GM12891 (cell line): ENCODE measurements at regions not wholly inside any gene's neighbourhood (a gene's known extent, or its start where the extent isn't known, plus 50 kb on each side); places are given as distances from the start of the nearest gene placed in this dataset.
A peak's percentile ranks its signal among the peaks of the same experiment; 100 is the strongest.
"Not testable (repeated sequence)": the region's sequence is repeated elsewhere in the genome, so short reads cannot be mapped to it uniquely, and the experiment has no call there.

Source experiments
- DNase-seq: peaks from one replicate; pipeline ENCODE4 v3.0.0; 2011; ENCODE audit warnings: low spot score; ENCODE audit not compliant: insufficient read length
- FAIRE-seq: peaks from 2 replicates; lab custom pipeline; 2011; peaks lifted over from hg19 to GRCh38; lab: Jason Lieb, UNC
- PAX5 ChIP-seq: IDR thresholded peaks from 2 replicates; pipeline ENCODE4 v1.6.1; 2011; ENCODE audit warnings: low read length, moderate library complexity, mild to moderate bottlenecking; ENCODE audit not compliant: insufficient read depth, severe bottlenecking
- POLR2A ChIP-seq: IDR thresholded peaks from 2 replicates; pipeline ENCODE4 v1.6.1; 2011; ENCODE audit warnings: low read depth, low read length, control low read depth
- POLR2AphosphoS5 ChIP-seq: IDR thresholded peaks from 2 replicates; pipeline ENCODE4 v1.6.1; 2011; ENCODE audit warnings: low read depth, low read length, control low read depth
- POU2F2 ChIP-seq: IDR thresholded peaks from 2 replicates; pipeline ENCODE4 v1.6.1; 2011; ENCODE audit warnings: low read depth, mild to moderate bottlenecking, control low read depth, low read length, moderate library complexity
- SPI1 ChIP-seq: IDR thresholded peaks from 2 replicates; pipeline ENCODE4 v1.6.1; 2011; ENCODE audit warnings: low read depth, low read length, control low read depth
- TAF1 ChIP-seq: IDR thresholded peaks from 2 replicates; pipeline ENCODE4 v1.6.1; 2011; ENCODE audit warnings: low read depth, low read length, control low read depth

- no peak for FAIRE-seq
- TF ChIP-seq POLR2A, result no peak
- no peak for TF ChIP-seq POLR2AphosphoS5
- no peak for TF ChIP-seq SPI1
- TF ChIP-seq POU2F2, result no peak
- no peak for TF ChIP-seq PAX5
- no peak for TF ChIP-seq TAF1
These were observed 1523.7 kb upstream of the ADGRL3 start for GRCh38 chr4:59676389-59676788.

GRCh38 chr4:59676992-59677391, 1523.1 kb upstream of the ADGRL3 start:
- FAIRE-seq, DNase-seq: not testable (repeated sequence)

More at GRCh38 chr4:59676389-59676788, 1523.7 kb upstream of the ADGRL3 start:
- no peak for DNase-seq

- DNase-seq (no peak), FAIRE-seq (no peak)
- no peak for TF ChIP-seq SPI1
- TF ChIP-seq PAX5, result no peak
- no peak for TF ChIP-seq POLR2AphosphoS5
- TF ChIP-seq TAF1, result no peak
- TF ChIP-seq POLR2A, result no peak
- TF ChIP-seq POU2F2, result no peak
These were observed 1514.5 kb upstream of the ADGRL3 start for GRCh38 chr4:59685626-59686025.

- FAIRE-seq (no peak), DNase-seq (no peak)
- no peak for TF ChIP-seq SPI1
- no peak for TF ChIP-seq POU2F2
- TF ChIP-seq POLR2A, result no peak
- TF ChIP-seq PAX5, result no peak
- no peak for TF ChIP-seq TAF1
- TF ChIP-seq POLR2AphosphoS5, result no peak
These were observed 1511.0 kb upstream of the ADGRL3 start for GRCh38 chr4:59689149-59689548.

GRCh38 chr4:59695355-59696053, 1504.6 kb upstream of the ADGRL3 start:
- FAIRE-seq (no peak), DNase-seq (no peak)
- TF ChIP-seq SPI1, result no peak
- no peak for TF ChIP-seq POLR2AphosphoS5
- no peak for TF ChIP-seq PAX5
- TF ChIP-seq POU2F2, result no peak
- no peak for TF ChIP-seq TAF1
- TF ChIP-seq POLR2A, result no peak

GRCh38 chr4:59698041-59698440, 1502.1 kb upstream of the ADGRL3 start:
- TF ChIP-seq POLR2AphosphoS5 (no peak), POU2F2 (no peak), TAF1 (no peak), SPI1 (no peak), POLR2A (no peak), PAX5 (no peak)
- DNase-seq (no peak), FAIRE-seq (peak; percentile 5)

GRCh38 chr4:59700651-59701050, 1499.5 kb upstream of the ADGRL3 start:
- no peak for FAIRE-seq
- no peak for DNase-seq
- TF ChIP-seq POU2F2 (no peak), TAF1 (no peak), POLR2A (no peak), PAX5 (no peak), SPI1 (no peak), POLR2AphosphoS5 (no peak)

- no peak for FAIRE-seq
- TF ChIP-seq SPI1 (no peak), POLR2AphosphoS5 (no peak), POU2F2 (no peak), PAX5 (no peak), TAF1 (no peak), POLR2A (no peak)
- no peak for DNase-seq
These were observed 1495.5 kb upstream of the ADGRL3 start for GRCh38 chr4:59704616-59705015.

GRCh38 chr4:59712470-59712869, 1487.7 kb upstream of the ADGRL3 start:
- FAIRE-seq (no peak), DNase-seq (no peak)
- no peak for TF ChIP-seq PAX5
- TF ChIP-seq POLR2AphosphoS5, result no peak
- no peak for TF ChIP-seq POU2F2
- no peak for TF ChIP-seq SPI1
- no peak for TF ChIP-seq POLR2A
- TF ChIP-seq TAF1, result no peak

GRCh38 chr4:59724286-59724685, 1475.8 kb upstream of the ADGRL3 start:
- not testable (repeated sequence) for FAIRE-seq, DNase-seq
